ENCODE measurements at regions not wholly inside any gene's neighbourhood (a gene's known extent, or its start where the extent isn't known, plus 50 kb on each side); places are given as distances from the start of the nearest gene placed in this dataset.
"Not testable (repeated sequence)": the region's sequence is repeated elsewhere in the genome, so short reads cannot be mapped to it uniquely, and the experiment has no call there.

DNA sequence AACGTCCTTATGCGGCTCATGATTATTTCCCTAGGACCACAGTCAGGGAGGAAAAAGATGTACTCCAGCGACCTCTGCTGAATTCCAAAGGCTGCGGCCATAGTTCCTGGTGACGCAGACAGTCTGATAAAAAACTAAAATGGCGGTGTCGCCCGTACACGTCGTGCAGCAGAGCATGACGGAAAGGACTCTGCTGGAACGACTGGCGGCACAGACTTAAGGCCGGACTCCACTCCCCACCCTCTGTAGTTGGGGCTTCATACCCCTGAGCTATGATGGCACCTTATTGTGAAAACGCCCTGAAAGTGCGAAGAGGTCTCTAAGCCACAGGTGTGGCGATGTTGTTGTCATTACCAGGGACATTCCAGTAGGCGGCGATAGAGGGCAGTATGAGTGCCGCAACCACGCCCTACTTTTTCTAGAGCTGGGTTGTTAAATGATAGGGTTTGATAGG is 90.0 kb upstream of the EDA2R start:
- POLR2A ChIA-PET = no interaction called here
- Mint-ChIP-seq H3K27ac (peak overlapping the region; percentile 86), H3K4me1 (ENCODE audit: low read depth) (peaks cover 2% of the 10 kb centered on the region), H3K36me3 (no peaks in the 10 kb centered on the region), H3K9me3 (no peaks in the 10 kb centered on the region), H3K4me3 (peak overlapping the region; percentile 91), H3K27me3 (no peaks in the 10 kb centered on the region)
- DNase-seq = peak; percentile 58
- intact Hi-C loops (cut with micrococcal nuclease) = loop anchor here (1.0 to 10.0 kb wide), 3 partner anchors 528 to 1147 kb away; no protein-coding TSS in a partner anchor
- CTCF ChIA-PET = interaction anchor here (0.6 to 1.9 kb wide), 10 partner anchors 10 to 1147 kb away, joined by 3 to 7 read pairs (median 3); no protein-coding TSS in a partner anchor

GRCh38 chrX:66717926-66718325 is 79.0 kb upstream of the EDA2R start:
- CTCF ChIA-PET = interaction anchor here (0.6 kb wide), 1 partner anchor 57 kb away, joined by 3 read pairs; no protein-coding TSS in a partner anchor
- POLR2A ChIA-PET = no interaction called here
- Mint-ChIP-seq H3K4me1 (ENCODE audit: low read depth) (peaks cover 4% of the 10 kb centered on the region), H3K36me3 (no peaks in the 10 kb centered on the region), H3K27ac (no peak overlapping the region), H3K27me3 (peaks cover 12% of the 10 kb centered on the region), H3K4me3 (no peak overlapping the region), H3K9me3 (no peaks in the 10 kb centered on the region)
- DNase-seq = no peak
- intact Hi-C loops (cut with micrococcal nuclease) = no loop called here

- Mint-ChIP-seq H3K4me3 (no peak overlapping the region), H3K4me1 (ENCODE audit: low read depth) (peaks cover 2% of the 10 kb centered on the region), H3K27me3 (peaks cover 3% of the 10 kb centered on the region), H3K27ac (no peak overlapping the region), H3K9me3 (no peaks in the 10 kb centered on the region), H3K36me3 (no peaks in the 10 kb centered on the region)
- DNase-seq = no peak
- CTCF ChIA-PET = no interaction called here
- intact Hi-C loops (cut with micrococcal nuclease) = no loop called here
- POLR2A ChIA-PET = no interaction called here
These were observed 59.7 kb upstream of the EDA2R start for GRCh38 chrX:66698273-66699204.

GRCh38 chrX:66692512-66692911 is 53.6 kb upstream of the EDA2R start:
- H3K9me3 Mint-ChIP-seq; H3K27ac Mint-ChIP-seq; H3K4me3 Mint-ChIP-seq; POLR2A ChIA-PET; intact Hi-C loops (cut with micrococcal nuclease); H3K27me3 Mint-ChIP-seq; DNase-seq; CTCF ChIA-PET; H3K36me3 Mint-ChIP-seq; H3K4me1 Mint-ChIP-seq (ENCODE audit: low read depth): not testable (repeated sequence)
